ENCODE measurements at regions not wholly inside any gene's neighbourhood (a gene's known extent, or its start where the extent isn't known, plus 50 kb on each side); places are given as distances from the start of the nearest gene placed in this dataset.
"Not testable (repeated sequence)": the region's sequence is repeated elsewhere in the genome, so short reads cannot be mapped to it uniquely, and the experiment has no call there.

DNA sequence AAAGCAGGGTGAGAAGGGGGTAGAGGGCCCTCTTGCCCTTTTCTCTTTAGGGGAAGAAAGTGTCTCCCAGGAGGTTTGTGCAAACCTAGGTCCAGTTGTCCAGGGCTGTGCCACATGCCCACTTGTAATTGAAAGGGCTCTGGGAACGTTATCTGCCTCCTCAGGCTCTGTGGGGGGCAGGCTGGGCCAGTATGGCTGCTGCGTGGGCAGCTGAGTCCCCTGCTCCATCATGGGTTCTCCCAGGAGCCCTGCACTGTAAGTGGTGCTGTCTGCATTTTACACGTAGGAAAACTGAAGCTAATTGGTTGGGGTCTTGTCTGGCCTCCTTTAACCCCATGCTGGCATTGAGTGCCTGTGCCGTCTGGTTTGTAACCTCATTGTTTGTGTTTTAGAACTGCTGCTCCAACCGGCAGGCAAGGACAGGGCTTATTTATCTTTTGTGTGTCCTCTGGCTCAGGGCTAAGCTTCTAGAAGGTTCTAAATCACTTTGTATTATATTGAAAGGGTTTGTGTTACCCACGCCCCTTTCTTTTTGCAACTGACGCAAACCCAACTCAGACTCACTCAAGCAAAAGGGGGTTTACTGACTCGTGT is 117.7 kb upstream of the CIBAR2 start:
- DNase-seq, result no peak
- no peak for ATAC-seq
- intact Hi-C loops (cut with micrococcal nuclease), result loop anchor here (10.0 kb wide), 1 partner anchor 55 kb away; no protein-coding TSS in a partner anchor

DNA sequence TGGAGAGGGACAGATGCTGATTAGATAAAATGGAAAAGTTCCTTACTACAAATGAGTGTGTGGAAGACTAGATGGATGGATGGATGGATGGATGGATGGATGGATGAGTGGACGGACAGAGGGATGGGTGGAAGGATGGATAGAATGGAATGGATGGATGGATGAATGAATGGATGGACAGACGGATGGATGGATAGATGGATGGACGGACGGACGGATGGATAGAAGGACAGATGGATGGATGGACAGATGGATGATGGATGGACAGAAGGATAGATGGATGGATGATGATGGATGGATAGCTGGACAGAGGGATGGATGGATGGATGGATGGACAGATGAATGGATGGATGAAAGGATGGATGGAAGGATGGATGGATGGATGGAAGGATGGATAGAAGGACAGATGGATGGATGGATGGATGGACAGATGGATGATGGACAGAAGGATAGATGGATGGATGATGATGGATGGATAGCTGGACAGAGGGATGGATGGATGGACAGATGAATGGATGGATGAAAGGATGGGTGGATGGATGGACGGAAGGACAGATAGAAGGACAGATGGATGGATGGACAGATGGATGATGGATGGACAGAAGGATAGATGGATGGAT is 118.6 kb upstream of the CIBAR2 start:
- ATAC-seq; intact Hi-C loops (cut with micrococcal nuclease); DNase-seq: not testable (repeated sequence)

DNA sequence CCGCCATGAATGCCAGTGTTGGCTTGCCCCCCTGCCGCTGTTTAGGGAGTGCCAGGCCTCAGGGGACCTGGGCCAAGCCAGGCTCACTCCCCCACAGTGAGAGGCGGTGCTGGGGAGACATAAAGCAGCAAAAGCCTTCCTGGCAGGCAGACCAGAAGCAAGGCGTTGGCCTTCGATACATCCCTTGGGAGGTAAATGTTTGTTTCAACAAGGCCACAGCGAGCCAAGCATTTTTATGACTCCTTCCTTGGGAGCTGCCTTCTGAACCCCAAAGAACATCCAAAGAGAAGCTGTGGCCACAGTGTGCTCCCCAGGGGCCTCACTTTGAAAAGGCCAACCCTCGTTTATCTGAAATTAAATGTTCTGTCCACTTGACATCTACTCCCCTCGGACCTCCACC is 119.7 kb upstream of the CIBAR2 start:
- no peak for DNase-seq

DNA sequence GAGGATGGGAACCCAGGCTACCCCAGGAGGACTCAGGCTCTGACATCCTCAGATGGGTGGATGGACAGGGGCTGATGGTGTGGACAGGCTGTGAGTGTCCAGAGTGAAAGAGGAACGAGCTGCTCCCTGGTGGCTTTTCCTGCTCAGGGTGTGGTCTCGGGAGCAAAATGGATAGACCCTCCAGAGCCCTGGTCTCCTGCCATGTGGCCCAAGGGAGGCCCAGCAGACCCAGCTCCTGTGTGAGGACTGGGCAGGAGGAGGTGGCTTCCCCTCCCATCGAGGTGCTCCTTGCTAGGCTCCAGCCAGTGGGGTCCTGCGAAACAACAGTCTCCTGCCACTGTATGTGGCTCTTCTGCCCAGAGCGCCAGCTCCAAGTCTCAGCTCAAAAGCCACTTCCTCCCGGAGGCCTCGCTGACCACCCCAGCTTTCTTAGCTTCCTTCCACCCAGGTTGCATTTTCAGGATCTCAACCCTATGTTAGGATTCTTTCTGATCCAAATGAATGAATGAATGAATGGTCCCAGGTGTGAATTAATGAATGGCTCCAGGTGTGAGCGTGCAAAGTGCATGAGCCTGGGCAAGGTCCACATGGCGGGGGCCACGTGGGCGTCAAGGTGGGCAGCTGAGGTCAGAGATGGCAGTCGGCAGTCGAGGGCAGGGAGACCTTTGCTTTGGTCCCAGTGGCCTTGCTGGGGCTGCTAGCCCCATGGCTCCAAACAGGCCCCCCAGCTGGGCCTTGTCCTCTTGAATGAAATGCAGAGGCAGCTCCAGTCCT is 120.3 kb upstream of the CIBAR2 start:
- intact Hi-C loops (cut with micrococcal nuclease), result no loop called here
- ATAC-seq (peak; percentile 32), DNase-seq (no peak)

More for the DNA sequence above, 119.7 kb upstream of the CIBAR2 start:
- peak; percentile 30 for ATAC-seq
- intact Hi-C loops (cut with micrococcal nuclease), result no loop called here

DNA sequence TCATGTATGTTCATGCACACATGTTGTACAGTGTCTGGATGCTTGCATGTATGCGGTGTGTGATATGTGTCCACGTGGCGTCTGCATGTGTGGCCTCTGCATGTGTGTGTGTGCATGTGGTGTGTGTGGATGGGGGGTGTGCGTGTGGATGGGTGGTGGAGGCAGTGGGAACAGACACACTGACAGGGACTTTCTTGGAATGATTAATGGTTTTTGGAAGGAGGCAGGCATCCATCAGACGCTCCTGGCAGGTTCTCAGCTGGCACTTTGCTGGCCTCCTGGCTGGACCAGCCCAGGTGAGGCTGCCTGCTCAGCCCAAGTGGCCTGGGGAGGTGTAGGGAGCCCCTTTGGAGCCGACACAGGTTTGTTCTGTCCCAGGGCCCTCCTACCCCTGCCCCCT is 121.2 kb upstream of the CIBAR2 start:
- DNase-seq (no peak), ATAC-seq (no peak)
- intact Hi-C loops (cut with micrococcal nuclease), result no loop called here

DNA sequence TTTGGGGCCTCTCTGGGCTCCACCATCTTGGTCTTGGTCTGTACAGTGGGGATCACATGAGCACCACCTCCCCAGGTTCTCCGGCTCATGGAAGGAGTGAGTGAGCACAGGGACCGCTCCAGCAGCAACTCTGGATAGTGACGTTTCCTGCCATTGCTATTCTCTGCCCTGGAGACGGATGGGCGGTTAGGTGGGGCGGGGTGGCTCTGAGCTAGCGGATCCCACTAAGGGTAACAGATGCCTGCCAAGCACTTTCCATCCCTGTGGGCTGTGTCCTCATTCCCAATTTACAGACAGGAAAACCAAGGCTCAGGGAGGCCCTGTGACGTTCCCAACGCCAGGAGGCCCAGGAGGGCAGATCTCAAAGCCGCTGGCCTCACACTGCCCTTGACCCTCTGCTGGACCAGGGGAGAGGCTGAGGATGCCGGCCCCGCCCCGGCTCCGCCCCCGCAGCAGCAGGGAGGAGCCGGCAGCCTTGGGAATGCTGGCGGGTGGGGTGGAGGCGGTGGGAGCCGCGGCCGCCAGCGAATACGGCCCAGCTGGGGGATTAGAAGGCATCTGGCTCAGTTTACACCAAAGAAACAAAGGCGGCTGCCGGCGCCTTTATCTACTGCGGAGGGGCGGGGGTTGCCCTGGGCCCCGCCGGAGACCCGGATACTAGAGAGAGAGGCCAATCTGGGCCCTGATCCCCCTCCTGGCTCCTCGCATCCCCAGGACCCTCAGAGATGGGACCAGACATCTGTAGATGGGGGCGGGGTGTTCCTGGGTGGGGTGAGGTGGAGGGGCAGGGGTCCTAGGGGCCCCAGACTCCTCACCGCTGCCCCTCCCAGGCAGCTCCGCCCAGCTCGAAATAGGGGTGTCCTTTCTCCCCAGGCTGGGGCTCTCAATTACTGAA is 122.3 kb upstream of the CIBAR2 start:
- peak; percentile 75 for ATAC-seq
- DNase-seq, result peak; percentile 77
- intact Hi-C loops (cut with micrococcal nuclease), result no loop called here

DNA sequence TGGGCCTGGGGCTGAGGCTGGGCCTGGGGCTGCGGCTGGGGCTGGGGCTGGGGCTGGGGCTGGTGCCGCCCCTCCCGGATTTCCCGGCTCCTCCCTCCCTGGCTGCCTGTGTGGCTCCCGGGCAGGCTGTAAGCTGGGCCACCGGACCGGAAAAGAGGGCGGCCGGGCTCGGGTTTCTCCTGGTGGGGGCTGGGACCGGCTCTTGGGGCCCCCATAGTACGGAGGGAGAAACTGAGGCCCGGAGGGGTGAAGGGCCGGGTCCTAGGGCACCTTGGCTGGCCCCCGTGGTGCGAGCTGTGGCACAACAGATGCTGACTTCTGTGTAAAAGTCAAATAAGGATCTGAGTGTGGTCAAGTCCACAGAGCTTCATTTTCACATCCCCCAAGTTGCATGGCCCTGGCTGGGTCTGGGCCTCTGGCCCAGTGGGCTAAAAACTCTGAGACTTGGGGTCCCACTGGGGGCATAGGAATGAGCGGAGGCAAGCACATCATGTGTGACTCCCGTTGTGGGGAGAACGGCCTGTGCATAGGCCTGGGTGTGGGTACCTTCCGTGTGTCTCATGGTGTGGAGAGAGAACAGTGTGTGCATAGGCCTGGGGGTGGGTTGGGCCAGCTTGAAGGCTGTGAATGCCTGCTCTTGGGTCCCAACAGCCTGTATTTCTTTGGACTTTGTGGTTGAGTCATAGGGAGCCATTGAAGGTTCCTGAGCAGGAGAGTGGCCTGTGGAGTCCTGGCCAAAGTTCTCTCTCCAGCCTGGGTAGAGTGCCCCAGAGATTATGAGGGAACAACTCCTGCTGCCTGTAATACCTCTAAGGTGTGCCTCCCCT is 123.9 kb upstream of the CIBAR2 start:
- ATAC-seq, result peak; percentile 37
- peak; percentile 64 for DNase-seq
- intact Hi-C loops (cut with micrococcal nuclease), result no loop called here

DNA sequence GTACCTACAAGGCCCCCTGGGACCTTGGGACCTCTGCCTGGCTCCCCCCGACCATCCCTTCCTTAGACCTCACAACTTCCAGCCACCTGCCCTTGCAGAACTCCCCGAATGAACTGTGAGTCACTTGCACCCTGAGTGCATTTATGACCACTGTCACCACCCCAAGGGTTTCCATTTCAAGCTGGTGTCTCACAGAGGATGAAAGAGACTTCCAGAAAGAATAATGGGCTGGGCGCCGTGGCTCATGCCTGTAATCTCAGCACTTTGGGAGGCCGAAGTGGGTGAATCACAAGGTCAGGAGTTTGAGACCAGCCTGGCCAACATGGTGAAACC is 124.5 kb upstream of the CIBAR2 start:
- intact Hi-C loops (cut with micrococcal nuclease), result no loop called here
- DNase-seq (no peak), ATAC-seq (no peak)

DNA sequence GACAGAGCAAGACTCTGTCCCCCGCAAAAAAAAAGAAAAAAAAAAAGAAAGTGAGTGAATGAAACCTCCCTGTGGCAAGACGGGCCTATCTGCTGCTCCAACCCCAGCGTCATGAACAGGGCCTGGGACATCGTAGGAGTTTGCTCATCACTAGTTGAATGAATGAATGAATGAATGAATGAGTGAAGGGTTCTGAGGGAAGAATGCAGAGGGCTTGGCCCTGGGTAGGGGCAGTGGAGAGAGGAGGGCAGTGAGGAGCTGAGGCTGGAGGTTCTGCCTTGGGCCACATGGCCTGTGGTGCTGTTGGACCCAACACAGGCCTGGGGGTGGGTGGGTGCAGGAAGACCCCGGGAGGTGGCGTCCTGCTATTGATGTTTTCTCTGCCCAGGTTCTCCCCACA is 125.5 kb upstream of the CIBAR2 start:
- ATAC-seq, result no peak
- intact Hi-C loops (cut with micrococcal nuclease), result no loop called here
- no peak for DNase-seq

DNA sequence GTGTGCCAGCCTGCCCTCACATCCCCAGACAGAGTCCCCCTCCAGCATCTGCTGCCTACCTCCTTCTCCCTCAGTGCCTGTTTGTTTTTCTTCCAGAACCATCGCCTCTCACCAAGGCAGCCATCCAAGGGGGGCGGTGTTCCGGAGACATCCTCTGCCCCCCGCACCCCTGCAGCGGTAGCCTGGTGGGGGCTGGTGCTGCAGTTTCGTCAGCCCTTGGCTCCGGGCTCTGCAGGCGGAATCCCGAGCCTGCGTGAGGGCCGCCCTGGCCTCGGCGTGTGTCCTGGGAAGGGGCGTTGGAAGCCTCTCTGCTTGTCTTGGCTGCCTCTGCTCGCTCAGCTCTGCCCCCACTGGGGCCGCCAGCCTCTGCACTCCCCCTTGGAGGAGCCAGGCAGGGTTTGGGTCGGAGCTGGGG is 126.0 kb upstream of the CIBAR2 start:
- peak; percentile 12 for ATAC-seq
- intact Hi-C loops (cut with micrococcal nuclease), result no loop called here
- DNase-seq, result peak; percentile 73

DNA sequence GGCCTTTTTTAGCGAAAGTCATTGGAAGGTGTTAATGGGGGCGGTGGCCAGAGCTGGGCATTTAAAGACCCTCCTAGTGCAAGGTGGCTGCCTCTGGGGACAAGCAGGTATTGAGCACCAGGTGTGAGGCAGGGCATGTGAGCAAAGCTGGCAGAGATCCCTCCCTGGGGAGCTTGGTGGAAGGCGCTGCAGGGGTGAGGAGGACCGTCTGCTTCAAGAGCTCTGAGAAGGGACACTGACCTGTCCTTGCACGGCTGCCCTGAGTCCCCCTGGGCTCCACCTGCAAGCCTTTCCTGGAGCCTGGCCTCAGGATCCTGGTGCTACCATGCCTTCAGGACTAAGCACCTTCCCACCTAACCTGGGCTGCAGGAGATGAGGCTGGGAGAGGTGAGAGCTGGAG is 127.0 kb upstream of the CIBAR2 start:
- intact Hi-C loops (cut with micrococcal nuclease), result no loop called here
- DNase-seq (no peak), ATAC-seq (no peak)

DNA sequence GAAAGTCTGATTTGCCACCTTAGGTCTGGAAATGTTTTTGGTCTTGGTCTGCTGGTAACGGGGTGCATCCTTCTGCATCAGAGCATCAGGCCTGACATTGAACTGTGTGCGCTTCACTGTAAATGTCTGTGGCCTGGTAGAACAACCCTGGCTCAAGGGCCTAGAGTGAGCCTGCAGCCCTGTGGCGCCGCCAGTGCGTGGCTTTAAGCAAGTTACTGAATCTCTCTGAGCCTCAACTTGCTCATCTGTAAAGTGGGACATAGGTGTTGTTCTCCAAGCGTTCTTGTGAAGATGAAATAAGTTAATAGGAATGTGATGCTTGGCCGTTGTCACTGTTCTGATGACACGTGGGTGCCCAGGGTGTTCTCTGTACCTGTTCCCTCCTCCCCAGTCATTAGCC is 127.6 kb upstream of the CIBAR2 start:
- no peak for DNase-seq

DNA sequence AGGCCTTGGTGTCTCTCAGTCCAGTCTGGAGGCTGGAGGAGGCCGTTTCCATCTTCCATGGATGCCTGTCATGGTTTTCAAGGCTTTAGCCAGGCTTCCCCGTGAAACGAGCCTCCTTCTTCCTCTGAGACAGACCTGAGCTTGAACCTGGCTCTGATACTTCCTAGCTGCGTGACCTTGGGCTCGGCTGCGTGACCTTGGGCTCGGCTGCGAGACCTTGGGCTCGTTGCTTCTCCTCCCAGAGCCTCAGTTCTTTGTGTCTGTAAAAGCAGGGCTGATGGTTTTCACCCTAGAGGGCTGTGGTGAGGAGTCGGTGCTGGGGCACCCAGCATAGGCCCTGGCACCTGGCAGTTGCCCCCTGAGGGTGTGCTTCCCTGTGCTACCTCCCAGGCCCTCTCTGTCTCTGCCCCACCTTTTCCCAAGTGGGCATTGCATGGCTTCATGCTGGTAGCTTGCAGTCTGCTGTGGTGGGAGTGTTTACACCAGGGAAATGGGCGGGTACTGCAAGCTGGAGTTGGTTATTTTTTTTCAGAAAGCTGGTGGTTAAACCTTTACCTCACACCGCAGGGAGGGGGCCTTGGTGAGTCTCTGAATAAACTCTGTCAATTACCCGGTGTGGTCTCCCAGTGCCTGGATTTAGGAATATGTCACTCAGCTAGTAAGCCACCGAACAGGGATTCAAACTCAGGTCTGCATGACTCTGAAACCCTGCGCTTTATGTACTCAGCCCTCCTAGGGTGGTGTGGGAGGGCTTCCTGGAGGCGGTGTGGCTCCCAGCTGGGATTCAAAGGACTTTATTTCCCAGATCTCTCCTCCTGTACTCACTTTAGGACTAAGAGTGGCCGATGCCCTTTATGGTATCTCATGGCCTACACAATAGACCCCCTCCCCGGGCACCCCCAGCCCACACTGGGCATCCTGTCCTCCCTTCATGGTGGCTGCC is 129.0 kb upstream of the CIBAR2 start:
- intact Hi-C loops (cut with micrococcal nuclease), result no loop called here
- DNase-seq, result no peak
- no peak for ATAC-seq

More for the DNA sequence above, 127.6 kb upstream of the CIBAR2 start:
- intact Hi-C loops (cut with micrococcal nuclease), result no loop called here
- no peak for ATAC-seq

DNA sequence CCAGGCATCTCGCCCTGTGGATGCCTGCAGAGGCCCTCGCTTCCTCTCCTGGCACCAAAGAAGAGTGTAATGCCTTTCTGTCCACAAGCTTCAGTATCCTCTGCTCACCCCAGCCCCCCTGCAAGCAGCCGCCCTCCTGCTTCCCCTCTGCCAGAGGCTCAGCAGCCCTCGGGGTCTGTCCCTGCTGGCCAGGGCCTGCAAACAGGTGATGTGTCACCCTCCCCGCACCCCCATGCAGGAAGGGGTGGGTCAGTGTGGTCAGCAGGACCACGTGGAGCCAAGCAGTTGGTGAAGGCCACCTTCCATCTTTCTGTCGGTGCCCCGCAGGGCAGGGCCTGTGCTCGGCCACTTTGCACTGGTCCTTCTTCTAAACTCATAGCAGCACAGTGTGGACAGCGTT is 129.9 kb upstream of the CIBAR2 start:
- intact Hi-C loops (cut with micrococcal nuclease), result no loop called here
- DNase-seq (no peak), ATAC-seq (no peak)

DNA sequence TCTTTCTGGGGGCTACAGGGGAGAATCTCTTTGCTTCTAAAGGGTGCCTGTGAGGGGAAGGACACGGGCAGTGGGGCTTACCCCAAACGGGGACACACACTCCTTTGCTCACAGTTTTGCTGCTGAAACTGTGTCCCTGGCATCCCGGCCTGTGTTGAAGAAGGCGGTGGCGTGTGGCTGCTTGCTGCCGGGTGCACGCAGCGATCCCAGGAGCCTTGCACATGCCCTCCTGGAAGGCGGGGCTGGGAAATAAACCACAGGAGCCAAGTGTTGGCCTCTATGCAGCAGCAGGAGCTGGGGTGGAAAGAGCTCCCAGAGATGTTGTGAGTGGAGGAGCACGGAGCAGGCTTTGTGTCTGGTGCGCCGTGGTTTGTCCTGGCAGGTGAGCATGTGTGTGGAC is 131.0 kb upstream of the CIBAR2 start:
- ATAC-seq (no peak), DNase-seq (no peak)
- intact Hi-C loops (cut with micrococcal nuclease), result no loop called here

DNA sequence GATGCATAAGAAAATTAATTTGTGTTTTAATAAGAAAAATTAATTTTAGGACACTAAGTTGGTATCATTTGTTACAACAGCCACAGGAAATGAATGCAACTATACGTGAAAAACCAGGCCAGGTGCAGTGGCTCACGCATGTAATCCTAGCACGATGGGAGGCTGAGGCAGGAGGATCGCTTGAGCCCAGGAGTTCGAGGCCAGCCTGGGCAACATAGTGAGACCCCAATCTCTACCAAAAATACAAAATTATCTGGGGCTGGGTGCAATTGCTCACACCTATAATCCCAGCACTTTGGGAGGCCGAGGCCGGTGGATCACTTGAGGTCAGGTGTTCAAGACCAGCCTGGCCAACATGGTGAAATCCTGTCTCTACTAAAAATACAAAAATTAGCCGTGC is 132.2 kb upstream of the CIBAR2 start:
- intact Hi-C loops (cut with micrococcal nuclease); ATAC-seq: not testable (repeated sequence)

DNA sequence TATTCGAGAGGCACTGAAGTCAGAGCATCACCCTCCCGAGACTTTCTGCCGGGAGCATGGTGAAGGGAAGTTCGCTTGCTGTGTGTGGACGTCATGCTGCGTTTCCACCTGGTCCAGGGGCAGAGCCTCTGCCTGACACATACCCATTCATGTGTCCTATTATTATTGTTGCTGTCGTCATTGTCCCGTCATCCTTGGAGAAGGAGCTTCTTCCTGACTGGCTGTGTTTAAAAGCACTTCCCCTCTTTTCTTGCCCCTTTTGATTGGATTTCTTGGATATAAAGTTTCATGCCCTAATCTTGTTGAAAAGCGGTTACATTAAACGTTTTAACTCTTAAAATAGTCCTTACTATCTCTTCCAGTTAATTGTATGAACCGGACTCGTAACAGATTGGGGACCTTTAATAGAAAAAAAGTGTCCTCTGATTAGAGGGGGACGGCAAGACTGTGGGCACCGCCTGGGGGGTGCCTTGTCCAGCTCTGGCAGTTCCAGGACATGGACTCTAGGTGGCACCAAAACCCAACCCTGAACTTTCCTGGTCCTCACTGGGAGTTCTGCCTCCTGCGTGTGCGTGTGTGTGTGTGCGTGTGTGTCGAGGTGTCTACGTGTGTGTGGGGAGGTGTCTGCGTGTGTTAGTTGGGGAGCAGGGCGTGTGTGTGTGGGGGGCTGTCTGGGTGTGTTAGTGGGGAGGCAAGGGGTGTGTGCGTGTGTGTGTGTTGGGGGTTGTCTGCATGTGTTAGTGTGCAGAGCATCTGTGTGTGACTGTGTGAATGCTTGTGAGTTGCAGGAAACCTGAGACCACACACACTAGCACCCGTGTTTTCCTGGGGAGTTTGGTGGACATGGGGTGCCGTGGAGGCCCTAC is 133.3 kb upstream of the CIBAR2 start:
- intact Hi-C loops (cut with micrococcal nuclease), result no loop called here
- ATAC-seq, result peak; percentile 66
- DNase-seq, result peak; percentile 67

More for the DNA sequence above, 132.2 kb upstream of the CIBAR2 start:
- DNase-seq, result not testable (repeated sequence)

Measured in left ventricle myocardium superior (tissue), 1 donor.